Testis (tissue), 2 donors: ENCODE measurements at regions not wholly inside any gene's neighbourhood (a gene's known extent, or its start where the extent isn't known, plus 50 kb on each side); places are given as distances from the start of the nearest gene placed in this dataset.

Experiments used
- DNase-seq: peaks from one replicate; pipeline ENCODE4 v3.0.0-alpha.2; 2019
- H3K27ac ChIP-seq, 2 donors: fragments of 200-600 bp; sonication (generic); one replicate each; pipeline ENCODE4 v1.5.1; 2019
- H3K27me3 ChIP-seq: fragments of 200-600 bp; sonication (generic); one replicate; pipeline ENCODE4 v1.5.1; 2019
- H3K36me3 ChIP-seq: fragments of 200-600 bp; sonication (generic); one replicate; pipeline ENCODE4 v1.5.1; 2017; ENCODE audit warnings: low read depth; ENCODE audit errors: missing control alignments
- H3K4me1 ChIP-seq: fragments of 200-600 bp; sonication (generic); one replicate; pipeline ENCODE4 v1.5.1; 2019
- H3K4me3 ChIP-seq, 2 donors: fragments of 200-600 bp; sonication (generic); one replicate each; pipeline ENCODE4 v1.5.1; 2017 to 2019
- H3K9me3 ChIP-seq: fragments of 200-600 bp; sonication (generic); one replicate; pipeline ENCODE4 v1.5.1; 2017
- POLR2A ChIP-seq: fragments of 450-650 bp; IDR thresholded peaks from one replicate; pipeline ENCODE4 v1.6.1; 2017; ENCODE audit warnings: antibody characterized with exemption, mild to moderate bottlenecking, moderate library complexity
- WGBS, 2 donors: methylation state at CpG; one replicate each; pipeline ENCODE4 v1.1.5; 2018; 5-methylcytosine and 5-hydroxymethylcytosine counted together
- intact Hi-C: fragments of 100-400 bp; cut with DNase I; formaldehyde crosslinking; loops from one replicate; pipeline ENCODE4 v1.15.1; 2023; ENCODE audit warnings: low total_unique reads
- TF ChIP-seq, protein P1 (sequence below), 3 experiments: fragments of 450-650 bp in 2 of 3; fragments of 200-600 bp in 1 of 3; sonication (generic) in 1 of 3; IDR thresholded peaks; one replicate each; pipeline ENCODE4 v1.5.1; 2016 to 2019; ENCODE audit warnings: antibody characterized with exemption in 3 of 3, mild to moderate bottlenecking in 2 of 3, moderate library complexity in 1 of 3

DNA sequence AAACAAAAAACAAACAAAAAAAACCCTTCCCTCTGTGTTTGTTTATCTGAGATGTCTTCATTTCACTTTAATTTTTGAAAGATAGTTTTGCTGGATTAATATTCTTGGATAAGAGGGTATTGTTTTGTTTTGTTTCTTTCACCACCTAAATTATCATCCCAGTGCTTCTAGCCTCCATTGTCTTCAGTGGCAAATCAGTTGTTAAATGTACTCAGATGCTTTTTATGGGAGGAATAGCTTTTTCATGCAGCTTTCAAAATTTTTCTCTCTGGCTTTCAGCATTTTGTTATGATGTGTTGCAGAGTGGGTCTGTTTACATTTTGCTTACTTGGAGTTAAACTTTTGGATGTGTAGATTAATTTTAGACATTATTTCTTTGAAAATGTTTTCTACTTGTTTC, 203.5 kb upstream of the DCC start:
- Histone ChIP-seq H3K36me3 (no peaks in the 10 kb centered on the region), H3K4me3 (no peak overlapping the region), H3K27me3 (no peaks in the 10 kb centered on the region), H3K9me3 (no peaks in the 10 kb centered on the region), H3K4me1 (no peaks in the 10 kb centered on the region), H3K27ac (no peak overlapping the region)
- intact Hi-C loops = no loop called here
- no peak for DNase-seq
- TF ChIP-seq, protein P1, sequence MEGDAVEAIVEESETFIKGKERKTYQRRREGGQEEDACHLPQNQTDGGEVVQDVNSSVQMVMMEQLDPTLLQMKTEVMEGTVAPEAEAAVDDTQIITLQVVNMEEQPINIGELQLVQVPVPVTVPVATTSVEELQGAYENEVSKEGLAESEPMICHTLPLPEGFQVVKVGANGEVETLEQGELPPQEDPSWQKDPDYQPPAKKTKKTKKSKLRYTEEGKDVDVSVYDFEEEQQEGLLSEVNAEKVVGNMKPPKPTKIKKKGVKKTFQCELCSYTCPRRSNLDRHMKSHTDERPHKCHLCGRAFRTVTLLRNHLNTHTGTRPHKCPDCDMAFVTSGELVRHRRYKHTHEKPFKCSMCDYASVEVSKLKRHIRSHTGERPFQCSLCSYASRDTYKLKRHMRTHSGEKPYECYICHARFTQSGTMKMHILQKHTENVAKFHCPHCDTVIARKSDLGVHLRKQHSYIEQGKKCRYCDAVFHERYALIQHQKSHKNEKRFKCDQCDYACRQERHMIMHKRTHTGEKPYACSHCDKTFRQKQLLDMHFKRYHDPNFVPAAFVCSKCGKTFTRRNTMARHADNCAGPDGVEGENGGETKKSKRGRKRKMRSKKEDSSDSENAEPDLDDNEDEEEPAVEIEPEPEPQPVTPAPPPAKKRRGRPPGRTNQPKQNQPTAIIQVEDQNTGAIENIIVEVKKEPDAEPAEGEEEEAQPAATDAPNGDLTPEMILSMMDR (IDR thresholded peaks at IDR 0.05) = no peak
- TF ChIP-seq POLR2A = no peak

DNA sequence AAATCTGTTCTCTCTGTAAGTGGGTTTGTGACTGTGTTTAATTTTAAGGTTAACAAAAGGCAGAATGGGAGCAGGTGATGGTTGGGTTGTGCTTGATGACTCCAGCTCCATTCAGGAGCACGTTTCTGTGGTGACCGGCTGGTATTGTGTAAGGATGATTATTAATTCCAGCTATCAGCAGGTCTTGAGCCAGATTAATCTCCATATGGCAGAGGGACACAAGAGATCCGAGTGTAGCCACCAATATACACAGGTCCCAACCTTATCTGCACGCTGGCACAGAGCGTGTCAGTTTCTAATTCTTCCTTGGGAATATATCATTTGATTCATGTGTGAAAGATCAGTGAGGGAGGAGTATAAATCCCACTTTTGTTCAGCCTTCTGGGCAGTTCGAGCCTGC, 199.0 kb upstream of the DCC start:
- DNase-seq = no peak
- Histone ChIP-seq H3K27ac (no peak overlapping the region), H3K9me3 (no peaks in the 10 kb centered on the region), H3K27me3 (no peaks in the 10 kb centered on the region), H3K4me3 (no peak overlapping the region), H3K36me3 (no peaks in the 10 kb centered on the region), H3K4me1 (no peaks in the 10 kb centered on the region)
- intact Hi-C loops = no loop called here
- TF ChIP-seq, protein P1 (IDR thresholded peaks at IDR 0.05) = no peak
- no peak for TF ChIP-seq POLR2A
- 71 to 79% methylated on average over 6 of the region's 6 CpGs for WGBS, 2 donors

DNA sequence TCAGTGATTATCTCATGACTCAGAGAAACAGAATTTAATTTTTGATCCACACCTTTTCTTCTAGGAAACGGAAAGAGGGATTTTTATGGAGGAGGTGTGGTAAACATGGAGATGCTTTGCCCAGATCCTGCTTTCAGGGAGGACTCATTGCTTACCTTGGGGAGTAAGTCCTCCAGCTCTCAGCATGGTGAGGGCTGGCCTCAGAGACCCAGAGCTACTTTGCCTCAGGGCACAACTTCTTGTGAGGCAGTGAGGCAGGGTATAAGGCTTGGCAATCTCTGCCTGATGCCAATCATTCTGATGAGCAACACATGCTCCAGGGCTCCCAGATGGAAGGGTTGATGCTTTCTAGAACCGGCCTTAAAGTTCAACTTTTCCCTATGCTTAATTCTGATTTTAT, 189.9 kb upstream of the DCC start:
- H3K9me3 ChIP-seq = no peaks in the 10 kb centered on the region
- H3K4me3 ChIP-seq = no peak overlapping the region
- no peaks in the 10 kb centered on the region for H3K4me1 ChIP-seq
- no peaks in the 10 kb centered on the region for H3K36me3 ChIP-seq
- H3K27me3 ChIP-seq = no peaks in the 10 kb centered on the region
- 85 to 100% methylated on average over 2 of the region's 2 CpGs for WGBS, 2 donors
- intact Hi-C loops = no loop called here
- DNase-seq = no peak
- no peak overlapping the region for H3K27ac ChIP-seq
- TF ChIP-seq, protein P1 (IDR thresholded peaks at IDR 0.05) = no peak
- TF ChIP-seq POLR2A = no peak

DNA sequence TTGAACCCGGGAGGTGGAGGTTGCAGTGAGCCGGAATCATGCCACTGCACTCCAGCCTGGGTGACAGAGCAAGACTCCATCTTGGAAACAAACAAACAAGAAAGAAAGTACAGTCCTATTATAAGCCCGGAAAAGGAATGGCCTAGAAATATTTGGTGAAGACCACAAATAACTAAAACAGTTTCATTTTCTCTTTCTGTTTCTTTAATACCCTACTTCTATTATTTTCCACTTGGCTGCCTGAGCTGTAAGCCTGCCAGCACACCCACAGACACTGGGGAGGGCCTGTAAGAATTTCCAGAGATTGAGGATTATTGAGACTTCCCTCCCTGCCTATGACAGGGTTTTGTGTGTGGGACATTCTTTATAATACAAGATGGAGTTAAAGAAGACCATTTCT, 188.0 kb upstream of the DCC start:
- Histone ChIP-seq H3K27ac (no peak overlapping the region), H3K4me3 (no peak overlapping the region), H3K4me1 (no peaks in the 10 kb centered on the region), H3K27me3 (no peaks in the 10 kb centered on the region), H3K36me3 (no peaks in the 10 kb centered on the region), H3K9me3 (no peaks in the 10 kb centered on the region)
- TF ChIP-seq, protein P1 (IDR thresholded peaks at IDR 0.05) = no peak
- TF ChIP-seq POLR2A = no peak
- DNase-seq = no peak
- intact Hi-C loops = no loop called here
- WGBS, 2 donors = 83 to 84% methylated on average over 3 of the region's 3 CpGs

DNA sequence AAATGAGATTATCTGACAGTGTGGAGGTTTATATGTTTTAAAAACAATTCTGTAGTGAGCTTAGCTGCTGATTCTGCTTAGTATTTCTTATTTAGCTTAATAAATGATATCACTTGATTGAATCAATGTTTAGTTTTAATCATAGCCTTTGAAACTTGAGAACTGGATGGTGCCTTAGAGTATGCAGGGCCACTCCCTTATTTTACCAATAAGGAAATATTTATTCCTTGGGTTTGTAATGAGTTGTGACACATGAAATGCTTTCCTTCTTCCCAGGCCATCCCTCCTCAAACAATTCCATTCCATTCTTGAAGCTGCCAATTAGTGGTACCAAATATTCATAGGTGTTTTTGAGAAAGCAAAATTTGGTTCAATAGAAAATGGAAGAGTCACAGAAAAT, 183.8 kb upstream of the DCC start:
- no peaks in the 10 kb centered on the region for H3K27me3 ChIP-seq
- H3K27ac ChIP-seq = no peak overlapping the region
- H3K4me1 ChIP-seq = no peaks in the 10 kb centered on the region
- no peaks in the 10 kb centered on the region for H3K36me3 ChIP-seq
- intact Hi-C loops = no loop called here
- no peak overlapping the region for H3K4me3 ChIP-seq
- DNase-seq = no peak
- TF ChIP-seq POLR2A = no peak
- TF ChIP-seq, protein P1 (IDR thresholded peaks at IDR 0.05) = no peak
- no peaks in the 10 kb centered on the region for H3K9me3 ChIP-seq
